IPS DF 19.7 (cell line): ENCODE measurements at regions not wholly inside any gene's neighbourhood (a gene's known extent, or its start where the extent isn't known, plus 50 kb on each side); places are given as distances from the start of the nearest gene placed in this dataset.
"Not testable (repeated sequence)": the region's sequence is repeated elsewhere in the genome, so short reads cannot be mapped to it uniquely, and the experiment has no call there.

Source experiments
- DNase-seq: peaks from one replicate; pipeline ENCODE4 v3.0.0-alpha.2; 2013; ENCODE audit warnings: low read depth, low spot score

- DNase-seq: no peak
Observed at GRCh38 chr5:67643536-67643935, 446.9 kb upstream of the CD180 start.

DNA sequence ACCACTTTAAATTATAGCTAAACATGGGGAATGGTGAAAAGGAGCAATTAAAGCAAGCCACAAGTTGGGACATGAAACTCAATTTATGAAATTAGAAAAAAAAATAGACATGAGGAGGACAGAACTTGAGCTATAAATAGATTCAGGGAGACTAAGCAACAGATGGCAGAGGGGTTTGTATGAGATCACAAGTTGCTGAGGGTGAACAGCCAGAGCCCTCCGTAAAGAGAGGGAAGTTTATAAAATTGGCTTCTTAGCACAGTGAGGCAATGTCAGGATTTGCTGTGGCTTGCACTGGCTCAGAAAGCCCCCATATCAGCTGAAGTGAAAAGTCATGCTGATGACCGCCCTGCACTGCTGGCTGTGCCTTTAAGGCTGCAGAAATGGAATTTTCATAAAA lies 443.4 kb upstream of the CD180 start:
- no peak for DNase-seq

DNA sequence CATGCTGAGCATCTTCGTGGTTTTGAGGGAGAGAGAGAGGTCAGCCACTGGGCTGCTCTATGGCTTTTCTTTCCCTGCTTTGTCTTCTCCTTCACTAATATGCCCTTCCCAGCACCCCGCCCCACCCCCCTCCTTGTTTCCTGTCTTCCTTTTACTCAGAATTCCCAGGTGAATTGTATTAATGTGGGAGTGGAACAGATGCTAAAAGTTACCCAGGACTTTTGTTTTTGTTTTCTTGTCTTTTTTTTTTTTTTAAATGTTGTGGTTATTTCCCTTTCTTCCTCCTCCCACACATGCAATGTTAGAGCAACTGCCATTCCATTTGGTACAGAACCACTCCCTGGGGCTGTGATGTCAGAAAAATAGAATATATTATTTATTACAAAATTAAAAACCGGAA lies 442.7 kb upstream of the CD180 start:
- DNase-seq: no peak

DNA sequence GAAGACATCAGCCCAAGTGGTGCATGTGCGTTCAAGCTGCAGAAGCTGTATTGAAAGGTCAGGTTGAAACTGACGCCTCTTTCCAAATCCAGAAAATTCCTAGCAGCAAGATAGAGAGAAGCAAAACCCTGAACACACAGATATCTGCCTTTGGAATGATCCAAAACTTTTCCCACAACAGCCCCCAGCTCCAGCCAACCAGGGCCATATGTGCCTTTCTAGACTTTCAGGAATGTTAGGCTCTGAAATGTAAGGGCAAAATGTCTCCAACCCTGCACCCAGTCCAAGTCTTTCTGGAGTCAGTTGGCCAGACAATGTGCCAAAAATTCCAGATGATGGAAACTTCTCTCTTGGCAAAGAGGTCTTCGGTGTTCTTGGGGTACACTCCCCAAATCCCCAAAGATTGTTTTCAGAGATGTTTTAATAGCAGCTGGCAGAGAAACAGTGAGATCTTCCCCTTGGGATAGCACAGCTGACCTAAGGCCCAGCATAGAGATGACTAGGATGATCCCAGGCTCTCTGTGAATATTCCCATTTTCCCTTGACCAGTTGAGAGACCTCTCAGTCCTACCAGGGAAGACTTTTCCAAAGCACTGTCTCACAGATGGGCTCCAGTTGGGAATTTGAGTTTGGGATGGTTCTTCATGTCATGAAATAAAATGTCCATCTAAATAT lies 440.4 kb upstream of the CD180 start:
- no peak for DNase-seq

DNA sequence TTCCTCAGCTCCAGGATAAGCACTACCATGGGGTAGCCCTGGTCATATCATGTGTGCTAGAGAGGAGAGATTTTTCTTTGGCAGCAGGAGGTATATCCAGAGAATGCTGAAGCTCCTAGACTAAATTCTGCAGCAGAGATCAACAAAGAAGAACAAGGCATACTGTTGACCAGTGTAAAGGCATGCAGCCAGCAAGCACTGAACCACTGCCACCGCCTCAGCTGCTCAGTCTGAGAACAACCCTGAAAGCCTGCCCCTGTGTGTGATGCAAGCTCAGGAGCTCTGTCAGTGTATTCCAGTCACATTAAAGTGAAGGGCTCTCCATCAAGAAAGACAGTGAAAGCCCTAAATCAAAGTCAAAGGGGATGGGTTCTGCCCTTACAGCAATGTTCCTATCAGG lies 439.5 kb upstream of the CD180 start:
- no peak for DNase-seq

DNA sequence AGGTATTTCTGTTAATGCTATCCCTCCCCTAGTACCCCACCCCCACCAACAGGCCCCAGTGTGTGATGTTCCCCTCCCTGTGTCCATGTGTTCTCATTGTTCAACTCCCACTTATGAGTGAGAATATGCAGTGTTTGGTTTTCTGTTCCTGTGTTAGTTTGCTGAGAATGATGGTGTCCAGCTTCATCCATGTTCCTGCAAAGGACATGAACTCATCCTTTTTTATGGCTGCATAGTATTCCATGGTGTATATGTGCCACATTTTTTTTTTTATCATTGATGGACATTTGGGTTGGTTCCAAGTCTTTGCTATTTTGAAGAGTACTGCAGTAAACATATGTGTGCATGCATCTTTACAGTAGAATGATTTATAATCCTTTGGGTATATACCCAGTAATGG lies 430.5 kb upstream of the CD180 start:
- DNase-seq: not testable (repeated sequence)

DNA sequence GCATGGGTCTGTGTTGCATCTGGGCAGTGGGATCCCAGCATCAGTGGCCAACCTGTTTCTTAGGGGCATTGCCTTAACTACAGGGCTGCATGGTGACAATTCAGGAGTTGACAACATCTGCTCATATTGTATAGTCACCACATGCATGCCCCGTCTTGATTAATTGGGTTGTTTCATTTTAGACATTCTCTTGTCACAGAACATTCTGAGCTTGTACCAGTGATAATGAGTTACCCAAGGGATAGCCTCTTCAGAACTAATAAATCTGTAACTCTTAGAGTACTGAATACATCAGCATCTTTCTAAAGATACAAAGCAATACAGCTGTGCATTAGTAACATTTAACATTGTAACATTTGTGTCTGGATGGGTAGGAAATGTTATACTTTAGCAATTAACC lies 426.5 kb upstream of the CD180 start:
- no peak for DNase-seq

DNA sequence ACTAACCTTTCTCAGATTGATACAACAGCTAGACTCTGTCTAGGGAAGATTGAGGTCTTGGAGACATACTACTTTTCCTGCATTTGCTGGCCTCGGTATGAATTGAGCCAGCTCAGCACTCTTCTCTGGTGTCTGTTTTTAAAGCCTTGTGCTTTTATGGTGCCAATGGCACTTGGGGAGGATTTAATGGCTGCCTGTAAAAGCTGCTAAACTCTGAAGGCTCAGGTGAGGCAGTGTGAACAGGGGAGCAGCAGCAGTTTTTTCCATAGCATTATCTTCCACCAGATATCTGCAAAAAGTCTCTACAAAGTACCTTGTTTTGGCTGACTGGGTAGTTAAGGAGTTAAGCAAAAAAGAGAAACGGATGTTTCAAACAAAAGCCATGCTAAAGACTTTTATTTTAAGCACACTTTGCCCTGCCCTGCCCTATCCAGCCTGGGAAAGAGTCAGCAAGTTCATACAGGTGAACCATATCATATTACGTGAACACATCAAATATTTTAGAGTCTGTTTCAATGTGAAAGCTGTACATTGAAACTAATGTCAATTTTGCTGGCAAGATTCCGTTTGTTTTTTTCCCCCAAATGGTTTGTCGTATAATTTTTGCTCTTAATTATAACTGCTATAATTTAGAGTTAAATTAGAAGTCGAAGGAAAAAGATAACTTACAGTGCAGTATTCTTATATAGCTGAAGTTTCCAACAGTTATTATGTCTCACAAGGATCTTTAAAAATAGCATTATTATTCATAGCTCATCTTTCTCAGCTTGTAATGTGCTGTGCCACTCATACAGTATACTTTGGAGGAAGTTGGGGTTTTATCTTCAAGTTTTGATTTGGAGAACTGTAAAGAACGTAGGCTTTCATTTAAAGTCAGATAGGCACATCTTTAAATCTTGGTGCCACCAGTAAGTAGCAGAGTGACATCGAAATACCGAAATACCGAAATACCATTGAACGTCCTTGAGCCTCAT lies 424.1 kb upstream of the CD180 start:
- no peak for DNase-seq

- DNase-seq: no peak
Observed at GRCh38 chr5:67619636-67620035, 423.0 kb upstream of the CD180 start.

GRCh38 chr5:67619235-67619634 lies 422.6 kb upstream of the CD180 start:
- DNase-seq: no peak

DNA sequence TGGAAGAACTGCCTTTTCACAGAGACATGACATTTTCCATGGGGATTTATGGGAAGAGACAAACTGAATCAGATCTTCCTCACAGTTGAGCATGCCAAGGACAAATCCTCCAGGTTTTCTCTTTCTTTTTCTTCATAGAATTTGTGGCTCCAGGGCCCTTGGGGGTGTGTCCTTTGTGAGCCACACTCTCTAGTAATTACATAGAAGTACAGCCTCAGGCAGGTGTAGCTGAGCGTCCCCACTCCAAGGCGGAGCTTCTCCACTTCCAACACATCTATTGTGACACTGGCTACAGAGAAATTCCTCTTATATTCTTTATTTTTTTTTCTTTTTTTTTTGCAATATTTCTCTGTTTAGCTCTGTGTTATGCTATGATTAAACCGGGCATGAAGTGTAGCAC lies 420.5 kb upstream of the CD180 start:
- DNase-seq: no peak

DNA sequence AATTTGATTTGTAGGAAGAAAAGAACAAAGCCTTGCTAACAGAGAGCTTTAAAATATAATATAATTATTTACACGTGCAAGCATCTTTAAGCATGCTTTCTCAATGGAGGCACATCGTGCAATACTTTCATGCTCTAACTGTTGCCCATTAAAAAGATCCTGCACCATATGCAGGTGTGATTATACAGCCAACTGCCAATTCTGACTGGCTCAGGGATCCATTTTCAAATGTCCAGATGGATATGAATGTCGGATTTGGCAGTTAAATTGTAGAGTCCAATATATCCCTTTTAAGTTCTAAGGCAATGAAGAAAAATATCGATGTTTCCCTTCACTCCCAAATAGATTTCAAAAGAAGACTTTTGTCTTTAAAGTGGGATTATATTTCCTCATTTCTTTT lies 416.4 kb upstream of the CD180 start:
- DNase-seq: no peak

DNA sequence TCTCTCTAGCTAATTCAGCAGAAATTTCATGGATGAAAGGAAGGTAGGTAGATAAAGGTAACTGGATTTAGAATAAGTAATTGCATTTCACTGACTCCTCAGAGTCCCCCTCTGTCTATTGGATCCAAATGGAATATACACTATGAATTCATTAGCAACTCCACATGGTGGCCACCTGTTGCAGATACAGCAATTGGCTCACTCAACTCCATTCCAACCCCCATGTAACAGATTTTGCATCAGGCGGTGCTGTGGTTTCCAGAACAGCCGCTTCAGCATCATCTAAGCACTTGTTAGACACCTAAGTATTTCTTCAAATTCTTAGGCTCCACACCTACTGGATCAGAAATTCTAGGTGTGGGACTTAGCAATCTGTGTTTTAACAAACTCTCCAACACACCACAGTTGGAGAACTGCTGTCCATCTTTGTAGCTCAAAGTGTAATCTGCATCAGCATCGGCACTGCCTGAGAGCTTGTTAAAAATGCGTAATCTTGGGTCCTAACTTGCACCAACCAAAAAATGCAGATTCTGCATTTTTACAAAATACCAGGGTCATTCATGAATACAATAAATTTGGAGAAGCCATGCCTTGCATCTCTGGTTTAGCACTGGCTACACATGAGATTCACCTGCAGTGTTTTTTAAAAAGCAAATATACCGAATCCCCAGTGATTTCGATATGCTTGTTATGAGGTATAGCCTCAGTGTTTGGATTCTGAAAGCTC lies 413.8 kb upstream of the CD180 start:
- no peak for DNase-seq

DNA sequence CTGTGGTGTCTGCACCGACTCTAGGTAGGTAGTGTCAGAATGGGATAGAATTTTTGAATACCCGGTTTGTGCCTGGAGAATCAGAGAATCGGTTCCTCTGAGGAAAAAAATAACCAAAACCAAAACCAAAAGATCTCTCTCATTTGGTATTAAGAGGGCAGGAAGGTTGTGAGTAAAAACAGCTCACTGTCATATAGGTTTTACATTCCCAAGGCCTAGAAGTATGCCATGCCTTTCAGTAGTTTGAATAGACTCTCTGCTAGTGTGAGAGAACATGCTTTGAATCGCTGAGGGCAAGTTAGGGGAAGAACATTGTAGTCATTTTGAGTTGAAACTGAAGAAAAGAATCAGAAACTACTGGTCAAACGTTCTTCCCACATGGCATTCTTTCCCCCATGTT lies 411.4 kb upstream of the CD180 start:
- DNase-seq: no peak

- no peak for DNase-seq
Observed at GRCh38 chr5:67606586-67606947, 410.0 kb upstream of the CD180 start.

GRCh38 chr5:67605730-67606585 lies 409.4 kb upstream of the CD180 start:
- DNase-seq: no peak

- DNase-seq: no peak
Observed at GRCh38 chr5:67591491-67591890, 394.9 kb upstream of the CD180 start.

DNA sequence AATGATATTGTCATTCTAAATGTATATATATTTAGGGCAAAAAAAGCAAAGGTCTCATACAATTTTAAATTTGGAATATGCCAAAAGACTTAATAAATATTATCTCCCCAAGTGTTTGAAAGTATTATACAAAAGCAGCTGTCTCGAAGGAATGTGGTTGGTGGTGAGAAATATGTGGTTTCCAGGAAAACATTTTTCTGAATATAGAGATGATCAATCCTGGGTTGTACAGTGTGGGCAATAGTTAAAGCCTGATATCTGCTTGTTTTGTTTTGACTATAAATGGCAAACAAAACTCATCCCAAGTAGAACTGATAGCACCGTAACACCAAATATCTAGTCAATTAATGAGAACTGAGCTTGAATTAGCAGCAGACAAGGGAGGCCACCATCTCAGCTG lies 391.8 kb upstream of the CD180 start:
- no peak for DNase-seq

GRCh38 chr5:67581203-67581602 lies 384.6 kb upstream of the CD180 start:
- DNase-seq: no peak

GRCh38 chr5:67578011-67578410 lies 381.4 kb upstream of the CD180 start:
- no peak for DNase-seq

GRCh38 chr5:67577424-67577823 lies 380.8 kb upstream of the CD180 start:
- no peak for DNase-seq

- no peak for DNase-seq
Observed at GRCh38 chr5:67576112-67576511, 379.5 kb upstream of the CD180 start.
